NCI-H1105 treated with DMSO at 0.1 percent for 48 hours (cell line): ENCODE measurements at regions not wholly inside any gene's neighbourhood (a gene's known extent, or its start where the extent isn't known, plus 50 kb on each side); places are given as distances from the start of the nearest gene placed in this dataset.
A peak's percentile ranks its signal among the peaks of the same experiment; 100 is the strongest.
"Not testable (repeated sequence)": the region's sequence is repeated elsewhere in the genome, so short reads cannot be mapped to it uniquely, and the experiment has no call there.

Experiments used
- DNase-seq: peaks from one replicate; lab custom pipeline; 2025; lab: John Stamatoyannopoulos, UW

GRCh38 chr6:3962291-3963280 is 113.4 kb downstream of the FAM50B start:
- no peak for DNase-seq

- no peak for DNase-seq
Observed at GRCh38 chr6:3963426-3963825, 114.3 kb downstream of the FAM50B start.

- DNase-seq: no peak
Observed at GRCh38 chr6:3965071-3965718, 113.7 kb downstream of the FAM217A start.

- no peak for DNase-seq
Observed at GRCh38 chr6:3966426-3966825, 112.5 kb downstream of the FAM217A start.

GRCh38 chr6:3970097-3970496 is 108.8 kb downstream of the FAM217A start:
- no peak for DNase-seq

- not testable (repeated sequence) for DNase-seq
Observed at GRCh38 chr6:3973152-3973551, 105.8 kb downstream of the FAM217A start.

- DNase-seq: no peak
Observed at GRCh38 chr6:3977875-3978711, 100.8 kb downstream of the FAM217A start.

- DNase-seq: not testable (repeated sequence)
Observed at GRCh38 chr6:3978966-3979365, 100.0 kb downstream of the FAM217A start.

GRCh38 chr6:3981917-3982316 is 97.0 kb downstream of the FAM217A start:
- DNase-seq: no peak

GRCh38 chr6:3983778-3984177 is 95.2 kb downstream of the FAM217A start:
- no peak for DNase-seq

GRCh38 chr6:3984494-3984893 is 94.4 kb downstream of the FAM217A start:
- no peak for DNase-seq

GRCh38 chr6:3986241-3986640 is 92.7 kb downstream of the FAM217A start:
- no peak for DNase-seq

GRCh38 chr6:3987053-3987452 is 91.9 kb downstream of the FAM217A start:
- no peak for DNase-seq

- DNase-seq: no peak
Observed at GRCh38 chr6:3987576-3987975, 91.4 kb downstream of the FAM217A start.

GRCh38 chr6:3990692-3991491 is 88.0 kb downstream of the FAM217A start:
- DNase-seq: peak; percentile 77

GRCh38 chr6:3991941-3992340 is 87.0 kb downstream of the FAM217A start:
- no peak for DNase-seq

- DNase-seq: no peak
Observed at GRCh38 chr6:3996349-3996748, 82.6 kb downstream of the FAM217A start.

GRCh38 chr6:3997177-3997770 is 81.7 kb downstream of the FAM217A start:
- DNase-seq: no peak

- DNase-seq: no peak
Observed at GRCh38 chr6:3999800-4000661, 78.9 kb downstream of the FAM217A start.

GRCh38 chr6:4004249-4004648 is 74.7 kb downstream of the FAM217A start:
- DNase-seq: no peak
